Left lung (tissue), 4 donors: ENCODE measurements at regions not wholly inside any gene's neighbourhood (a gene's known extent, or its start where the extent isn't known, plus 50 kb on each side); places are given as distances from the start of the nearest gene placed in this dataset.
A peak's percentile ranks its signal among the peaks of the same experiment; 100 is the strongest.

Experiments used
- ATAC-seq: fragments of 200-7000 bp; cut with Tn5 transposase; one replicate; pipeline ENCODE4 v1.9.1; 2020; ENCODE audit warnings: moderate library complexity
- DNase-seq, 4 donors: peaks; one replicate each; pipeline ENCODE4 v3.0.0-alpha.2; 2013 to 2020
- H3K27ac ChIP-seq, 2 donors: fragments of 200-600 bp; sonication (generic) in 1 of 2; one replicate each; pipeline versions ENCODE4 v1.5.0 to v1.8.0; 2020 to 2021
- H3K27me3 ChIP-seq, 2 donors: fragments of 200-600 bp; sonication (generic) in 1 of 2; one replicate each; pipeline versions ENCODE4 v1.5.0 to v1.8.0; 2020 to 2021
- H3K36me3 ChIP-seq, 2 donors: fragments of 200-600 bp; sonication (generic) in 1 of 2; one replicate each; pipeline versions ENCODE4 v1.5.0 to v1.8.0; 2020 to 2021
- H3K4me1 ChIP-seq, 2 donors: fragments of 200-600 bp; one replicate each; pipeline ENCODE4 v1.8.0; 2021
- H3K4me3 ChIP-seq, 2 donors: fragments of 200-600 bp; sonication (generic) in 1 of 2; one replicate each; pipeline versions ENCODE4 v1.5.0 to v1.8.0; 2020 to 2021; ENCODE audit warnings: mild to moderate bottlenecking in 1 of 2
- H3K9me3 ChIP-seq, 2 donors: fragments of 200-600 bp; sonication (generic) in 1 of 2; one replicate each; pipeline versions ENCODE4 v1.5.0 to v1.8.0; 2020 to 2021
- CTCF ChIP-seq, 2 donors: fragments of 200-600 bp; sonication (generic) in 1 of 2; IDR thresholded peaks; one replicate each; pipeline versions ENCODE4 v1.5.0 to v1.8.0; 2021; ENCODE audit warnings: antibody characterized with exemption in 2 of 2
- intact Hi-C, 2 donors: fragments of 100-400 bp; cut with DNase I; formaldehyde crosslinking; loops; one replicate each; pipeline versions ENCODE4 v1.11.2 to v1.14.2; 2022
- donor health status: DM: no; HTN: yes; CAD: no.
- donor health status: DM: no; HTN: no; CAD: no.

GRCh38 chr5:2442496-2443354 lies 308.8 kb downstream of the IRX2 start:
- no peaks in the 10 kb centered on the region for H3K4me1 ChIP-seq
- no peaks in the 10 kb centered on the region for H3K36me3 ChIP-seq
- DNase-seq (peak in 2 of 4 donors; percentile 65 to 68), ATAC-seq (no peak)
- H3K4me3 ChIP-seq: no peak overlapping the region
- no peaks in the 10 kb centered on the region for H3K9me3 ChIP-seq
- TF ChIP-seq CTCF (IDR thresholded peaks at IDR 0.05): no peak
- H3K27ac ChIP-seq: no peak overlapping the region
- intact Hi-C loops: no loop called here
- H3K27me3 ChIP-seq: no peaks in the 10 kb centered on the region

DNA sequence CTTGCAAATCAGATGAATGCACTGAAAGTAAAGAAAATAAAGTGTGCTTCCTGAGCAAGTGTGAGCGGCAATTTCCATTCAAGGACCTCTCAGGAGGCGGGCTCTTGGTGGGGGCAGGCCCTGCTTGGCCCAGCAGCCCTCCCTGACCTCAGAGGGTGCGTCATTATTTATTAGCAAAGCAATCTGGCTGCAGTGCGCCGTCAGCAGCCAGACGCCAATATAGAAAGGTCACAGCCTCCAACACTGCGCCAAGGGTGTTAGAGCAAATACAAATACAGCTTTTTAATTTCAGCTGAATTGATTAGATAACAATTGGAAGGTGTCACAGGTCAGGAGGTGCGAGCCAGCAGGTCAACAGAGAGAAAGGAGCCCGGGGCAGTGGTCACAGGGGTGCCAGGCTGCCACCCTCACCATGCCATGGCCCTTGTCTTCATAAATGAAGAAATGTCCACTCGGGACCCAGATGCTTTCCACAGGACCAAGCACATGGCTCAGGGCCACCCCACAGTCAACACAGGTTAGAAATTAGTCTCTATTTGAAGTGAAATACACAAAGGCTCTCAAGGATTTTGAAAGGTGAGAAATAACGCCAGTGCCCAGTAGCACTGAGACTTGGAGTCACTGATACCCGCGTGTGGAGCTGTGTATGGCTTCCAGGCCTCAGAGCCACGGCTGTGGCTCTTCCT lies 309.8 kb downstream of the IRX2 start:
- Histone ChIP-seq H3K27me3 (no peaks in the 10 kb centered on the region), H3K4me1 (no peaks in the 10 kb centered on the region), H3K27ac (no peak overlapping the region), H3K4me3 (no peak overlapping the region), H3K9me3 (no peaks in the 10 kb centered on the region), H3K36me3 (no peaks in the 10 kb centered on the region)
- ATAC-seq (no peak), DNase-seq (peak in 1 of 4 donors; percentile 21)
- intact Hi-C loops: no loop called here
- TF ChIP-seq CTCF (IDR thresholded peaks at IDR 0.05): no peak

DNA sequence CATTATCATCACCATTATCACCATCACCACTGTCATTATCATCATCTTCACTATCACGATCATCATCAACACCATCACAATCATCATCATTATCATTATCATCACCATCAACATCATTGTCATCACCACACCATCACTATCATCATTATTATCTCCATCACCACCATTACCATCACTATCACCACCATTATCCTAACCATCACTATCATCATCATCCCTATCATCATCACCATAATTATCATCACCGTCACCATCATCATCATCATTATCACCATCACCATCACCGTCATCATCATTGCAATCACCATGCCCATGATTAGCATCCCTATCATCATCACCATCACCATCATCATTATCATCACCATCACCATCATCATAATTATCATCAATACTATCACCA lies 311.9 kb downstream of the IRX2 start:
- intact Hi-C loops: no loop called here
- Histone ChIP-seq H3K9me3 (no peaks in the 10 kb centered on the region), H3K4me3 (no peak overlapping the region), H3K36me3 (no peaks in the 10 kb centered on the region), H3K4me1 (no peaks in the 10 kb centered on the region), H3K27ac (no peak overlapping the region), H3K27me3 (no peaks in the 10 kb centered on the region)
- DNase-seq (no peak), ATAC-seq (no peak)
- TF ChIP-seq CTCF (IDR thresholded peaks at IDR 0.05): no peak

DNA sequence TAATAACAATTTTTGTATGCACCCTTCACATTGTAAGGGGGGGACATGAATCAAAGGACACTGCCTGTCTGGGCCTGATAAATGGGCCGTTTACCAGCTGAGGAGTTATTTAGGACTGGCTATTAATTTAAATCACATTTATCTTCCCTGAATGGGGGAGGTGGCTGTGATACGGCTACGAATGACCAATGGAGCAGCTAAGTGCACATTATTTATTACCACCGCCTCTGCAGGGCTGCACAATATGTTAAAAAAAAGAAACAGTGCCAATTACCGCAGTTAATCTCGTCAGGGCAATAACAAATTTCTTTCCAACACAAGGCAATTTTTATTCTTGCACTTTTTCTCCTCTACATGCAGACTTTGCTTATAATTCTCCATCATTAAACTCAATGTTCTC lies 318.4 kb downstream of the IRX2 start:
- no peak overlapping the region for H3K4me3 ChIP-seq
- DNase-seq: no peak
- no peak overlapping the region for H3K27ac ChIP-seq
- intact Hi-C loops: no loop called here
- no peak for ATAC-seq
- no peaks in the 10 kb centered on the region for H3K4me1 ChIP-seq
- no peaks in the 10 kb centered on the region for H3K9me3 ChIP-seq
- H3K36me3 ChIP-seq: no peaks in the 10 kb centered on the region
- H3K27me3 ChIP-seq: no peaks in the 10 kb centered on the region
- no peak for TF ChIP-seq CTCF (IDR thresholded peaks at IDR 0.05)
